GM12878 (cell line): ENCODE measurements at regions not wholly inside any gene's neighbourhood (a gene's known extent, or its start where the extent isn't known, plus 50 kb on each side); places are given as distances from the start of the nearest gene placed in this dataset.

ENCODE experiments used
- ATAC-seq: fragments of 200-7000 bp; cut with Tn5 transposase; 3 replicates; pipeline ENCODE4 v1.9.1; 2020; ENCODE audit warnings: mild to moderate bottlenecking, moderate library complexity
- BruUV-seq: library from RNA; stranded (reverse); fragments of 400-500 nt; replicated peaks from 2 replicates; lab custom pipeline; 2021; lab: Mats Ljungman, UMichigan
- CTCF ChIA-PET: fragments of 300-600 bp; sonication (Branson Sonifier 250); formaldehyde crosslinking; extraction: SDS; loops from one replicate; lab custom pipeline; 2021; ENCODE audit warnings: inconsistent platforms; lab: Yijun Ruan, JAX
- POLR2A ChIA-PET: fragments of 350-600 bp; formaldehyde crosslinking; extraction: SDS; loops from one replicate; lab custom pipeline; 2021; ENCODE audit warnings: inconsistent platforms; lab: Charles Lee
- RAD21 ChIA-PET: fragments of 300-600 bp; sonication (Branson Sonifier 250); formaldehyde crosslinking; loops from one replicate; lab custom pipeline; 2023; ENCODE audit warnings: antibody characterized with exemption; ENCODE audit not compliant: unreplicated experiment; lab: Charles Lee
- SMC1A ChIA-PET: fragments of 300-600 bp; sonication (Branson Sonifier 250); formaldehyde crosslinking; loops from one replicate; lab custom pipeline; 2023; ENCODE audit not compliant: unreplicated experiment, uncharacterized antibody; lab: Charles Lee
- DNase-seq: peaks from one replicate; pipeline ENCODE4 v3.0.0-alpha.2; 2011; ENCODE audit warnings: low read depth, low spot score
- FAIRE-seq: peaks from 3 replicates; lab custom pipeline; 2011; peaks lifted over from hg19 to GRCh38; lab: Jason Lieb, UNC
- H2AFZ ChIP-seq: 2 replicates; pipeline ENCODE4 v1.6.0; 2011; ENCODE audit warnings: low read depth, low read length, control low read depth; ENCODE audit not compliant: control insufficient read depth
- H3K27ac ChIP-seq: 2 replicates; pipeline ENCODE4 v1.5.1; 2011; ENCODE audit warnings: control low read depth; ENCODE audit not compliant: control insufficient read depth, insufficient read depth
- H3K27me3 ChIP-seq, 2 experiments: replicated peaks in 1 of 2; 2 replicates each; pipeline versions ENCODE4 v1.6.0 to v1.6.1; 2011; ENCODE audit warnings: low read length in 1 of 2; ENCODE audit not compliant: control insufficient read depth in 2 of 2, insufficient read depth in 2 of 2
- H3K36me3 ChIP-seq, 2 experiments: 2 replicates each; pipeline ENCODE4 v1.5.1; 2011; ENCODE audit warnings: low read length in 1 of 2; ENCODE audit not compliant: control insufficient read depth in 2 of 2, insufficient read depth in 2 of 2
- H3K4me1 ChIP-seq: 2 replicates; pipeline ENCODE4 v1.6.1; 2011; ENCODE audit warnings: mild to moderate bottlenecking, low read length, moderate library complexity, mixed read lengths; ENCODE audit not compliant: control insufficient read depth, insufficient read depth
- H3K4me2 ChIP-seq: 2 replicates; pipeline ENCODE4 v1.6.0; 2011; ENCODE audit warnings: control low read depth; ENCODE audit not compliant: control insufficient read depth, insufficient read depth
- H3K4me3 ChIP-seq: fragments of 200-600 bp; sonication (generic); 2 replicates; pipeline ENCODE4 v1.5.1; 2016
- H3K79me2 ChIP-seq: 2 replicates; pipeline ENCODE4 v1.6.0; 2011; ENCODE audit warnings: low read length; ENCODE audit not compliant: control insufficient read depth, insufficient read depth
- H3K9ac ChIP-seq: 2 replicates; pipeline ENCODE4 v1.8.0; 2011; ENCODE audit warnings: low read length, control low read depth, mixed read lengths; ENCODE audit not compliant: control insufficient read depth, insufficient read depth
- H3K9me3 ChIP-seq: replicated peaks from 3 replicates; pipeline ENCODE4 v1.5.1; 2011; ENCODE audit warnings: mild to moderate bottlenecking, low read length; ENCODE audit not compliant: control insufficient read depth, insufficient read depth
- H4K20me1 ChIP-seq: 2 replicates; pipeline ENCODE4 v1.6.0; 2011; ENCODE audit not compliant: control insufficient read depth, insufficient read depth
- CBX3 ChIP-seq: fragments of 200-600 bp; sonication (generic); IDR thresholded peaks from 2 replicates; pipeline ENCODE4 v1.6.1; 2016; ENCODE audit warnings: low read depth, borderline replicate concordance
- DPF2 ChIP-seq: fragments of 450-650 bp; IDR thresholded peaks from 2 replicates; pipeline ENCODE4 v1.6.1; 2017; ENCODE audit warnings: mild to moderate bottlenecking
- FOXM1 ChIP-seq: IDR thresholded peaks from 2 replicates; pipeline ENCODE4 v1.6.1; 2012; ENCODE audit warnings: low read depth, mild to moderate bottlenecking, inconsistent platforms, low read length, moderate library complexity
- HDAC2 ChIP-seq: fragments of 200-600 bp; sonication (generic); IDR thresholded peaks from 2 replicates; pipeline ENCODE4 v1.6.1; 2017
- MTA2 ChIP-seq: fragments of 450-650 bp; IDR thresholded peaks from 2 replicates; pipeline ENCODE4 v1.6.1; 2016; ENCODE audit warnings: low read depth, mild to moderate bottlenecking, moderate library complexity
- MYB ChIP-seq: fragments of 150-350 bp; IDR thresholded peaks from 2 replicates; pipeline ENCODE4 v1.6.1; 2014; ENCODE audit warnings: mild to moderate bottlenecking, low read depth, low read length, borderline replicate concordance
- TCF12 ChIP-seq: IDR thresholded peaks from 2 replicates; pipeline ENCODE4 v1.6.1; 2011; ENCODE audit warnings: low read depth, mild to moderate bottlenecking, low read length
- WGBS: methylation state at CpG from one replicate; pipeline ENCODE4 v1.1.6; 2016; ENCODE audit warnings: low lambda C conversion rate; ENCODE audit not compliant: insufficient replicate concordance, insufficient coverage; ENCODE audit errors: missing lambda C conversion rate; 5-methylcytosine and 5-hydroxymethylcytosine counted together
- in situ Hi-C: fragments of 300-500 bp; cut with MboI; formaldehyde crosslinking; loops from 9 replicates; pipeline ENCODE4 v1.14.3; 2018; ENCODE audit warnings: mixed read lengths
- intact Hi-C: fragments of 100-400 bp; cut with micrococcal nuclease; formaldehyde crosslinking; loops from one replicate; pipeline ENCODE4 v1.14.2; 2022; ENCODE audit not compliant: unreplicated experiment
- TF ChIP-seq, protein P1 (sequence below): fragments of 450-650 bp; IDR thresholded peaks from 2 replicates; pipeline ENCODE4 v1.6.1; 2017; ENCODE audit warnings: mild to moderate bottlenecking, moderate library complexity
- TF ChIP-seq, protein P2 (sequence below), 3 experiments: IDR thresholded peaks in 2 of 3; conservative IDR thresholded peaks in 1 of 3; 2 replicates each; pipeline ENCODE4 v1.5.1; 2011; ENCODE audit warnings: low read depth in 3 of 3, low read length in 3 of 3, mild to moderate bottlenecking in 3 of 3, control low read depth in 2 of 3, moderate library complexity in 2 of 3, inconsistent platforms in 1 of 3, mixed read lengths in 1 of 3; ENCODE audit not compliant: control insufficient read depth in 2 of 3, insufficient read depth in 1 of 3; ENCODE audit errors: extremely low read depth in 1 of 3

DNA sequence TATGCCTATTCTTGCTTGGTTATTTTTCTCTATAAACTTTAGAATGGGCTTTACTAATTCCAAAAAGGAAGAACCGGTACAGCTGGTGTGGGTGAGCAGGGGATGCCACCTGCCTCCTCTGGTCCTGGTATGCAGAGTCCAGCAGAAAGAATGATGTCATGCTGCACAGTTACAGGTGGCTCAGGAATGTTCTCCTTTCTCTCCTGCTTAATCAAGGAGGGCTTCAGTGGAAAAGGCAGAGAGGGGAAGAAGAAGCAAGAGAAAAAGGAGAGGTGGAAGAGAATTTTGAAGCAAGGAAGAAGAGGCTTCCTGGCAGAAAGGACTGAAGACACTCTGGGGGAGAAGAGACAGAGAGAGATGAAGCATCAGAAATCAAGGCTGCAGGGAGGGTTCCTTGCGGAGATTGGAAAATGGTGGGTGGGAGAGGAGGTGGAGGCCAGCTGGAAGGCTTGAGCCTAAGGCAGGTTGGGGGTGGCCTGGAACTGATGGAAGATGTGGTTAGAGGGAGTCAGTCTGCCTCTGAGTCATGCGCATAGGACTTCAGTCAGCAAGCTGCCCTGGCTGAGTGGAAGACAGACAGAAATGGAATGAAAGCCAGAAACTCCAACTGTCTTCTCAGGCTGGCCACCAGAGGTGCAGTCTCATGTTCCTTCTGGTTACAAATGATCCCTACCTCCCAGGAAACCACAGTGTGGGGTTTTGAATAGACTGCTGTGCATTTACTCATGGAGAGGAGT is 64.6 kb upstream of the CRHR1 start:
- ChIA-PET POLR2A (no interaction called here), RAD21 (no interaction called here)
- DNase-seq, result no peak

DNA sequence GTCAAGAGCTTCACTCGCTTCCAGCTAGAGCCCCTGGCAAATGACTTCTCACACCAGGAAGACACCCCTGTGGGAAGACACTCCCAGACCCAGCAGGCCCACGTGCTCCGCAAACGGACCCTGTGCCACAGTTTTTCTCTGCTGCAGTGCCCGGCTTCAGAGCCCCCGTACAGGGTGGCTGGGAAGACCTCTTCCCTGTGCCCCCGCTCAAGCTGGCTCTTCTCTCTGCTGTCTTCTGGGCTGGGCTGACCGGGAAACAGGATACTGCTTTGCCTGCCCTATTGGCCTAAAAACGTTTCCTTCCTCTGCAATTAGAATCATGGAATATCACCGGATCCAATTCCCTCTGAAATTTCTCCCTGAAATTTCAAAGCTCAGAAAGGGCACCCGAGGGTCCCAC is 63.7 kb upstream of the CRHR1 start:
- Histone ChIP-seq H3K9me3 (no peaks in the 10 kb centered on the region), H4K20me1 (no peaks in the 10 kb centered on the region), H3K4me3 (no peak overlapping the region), H2AFZ (no peak overlapping the region), H3K4me1 (no peaks in the 10 kb centered on the region), H3K36me3 (no peaks in the 10 kb centered on the region), H3K27ac (no peak overlapping the region), H3K79me2 (no peaks in the 10 kb centered on the region), H3K9ac (no peak overlapping the region), H3K27me3 (peaks cover 0 to 2% of the 10 kb centered on the region in 2 experiments; a peak in 2 of 4 replicates), H3K4me2 (no peak overlapping the region)
- no TSS peak for BruUV-seq
- DNase-seq (no peak), FAIRE-seq (no peak), ATAC-seq (no peak)
- SMC1A ChIA-PET, result no interaction called here
- no peak for TF ChIP-seq TCF12
- TF ChIP-seq, protein P1, sequence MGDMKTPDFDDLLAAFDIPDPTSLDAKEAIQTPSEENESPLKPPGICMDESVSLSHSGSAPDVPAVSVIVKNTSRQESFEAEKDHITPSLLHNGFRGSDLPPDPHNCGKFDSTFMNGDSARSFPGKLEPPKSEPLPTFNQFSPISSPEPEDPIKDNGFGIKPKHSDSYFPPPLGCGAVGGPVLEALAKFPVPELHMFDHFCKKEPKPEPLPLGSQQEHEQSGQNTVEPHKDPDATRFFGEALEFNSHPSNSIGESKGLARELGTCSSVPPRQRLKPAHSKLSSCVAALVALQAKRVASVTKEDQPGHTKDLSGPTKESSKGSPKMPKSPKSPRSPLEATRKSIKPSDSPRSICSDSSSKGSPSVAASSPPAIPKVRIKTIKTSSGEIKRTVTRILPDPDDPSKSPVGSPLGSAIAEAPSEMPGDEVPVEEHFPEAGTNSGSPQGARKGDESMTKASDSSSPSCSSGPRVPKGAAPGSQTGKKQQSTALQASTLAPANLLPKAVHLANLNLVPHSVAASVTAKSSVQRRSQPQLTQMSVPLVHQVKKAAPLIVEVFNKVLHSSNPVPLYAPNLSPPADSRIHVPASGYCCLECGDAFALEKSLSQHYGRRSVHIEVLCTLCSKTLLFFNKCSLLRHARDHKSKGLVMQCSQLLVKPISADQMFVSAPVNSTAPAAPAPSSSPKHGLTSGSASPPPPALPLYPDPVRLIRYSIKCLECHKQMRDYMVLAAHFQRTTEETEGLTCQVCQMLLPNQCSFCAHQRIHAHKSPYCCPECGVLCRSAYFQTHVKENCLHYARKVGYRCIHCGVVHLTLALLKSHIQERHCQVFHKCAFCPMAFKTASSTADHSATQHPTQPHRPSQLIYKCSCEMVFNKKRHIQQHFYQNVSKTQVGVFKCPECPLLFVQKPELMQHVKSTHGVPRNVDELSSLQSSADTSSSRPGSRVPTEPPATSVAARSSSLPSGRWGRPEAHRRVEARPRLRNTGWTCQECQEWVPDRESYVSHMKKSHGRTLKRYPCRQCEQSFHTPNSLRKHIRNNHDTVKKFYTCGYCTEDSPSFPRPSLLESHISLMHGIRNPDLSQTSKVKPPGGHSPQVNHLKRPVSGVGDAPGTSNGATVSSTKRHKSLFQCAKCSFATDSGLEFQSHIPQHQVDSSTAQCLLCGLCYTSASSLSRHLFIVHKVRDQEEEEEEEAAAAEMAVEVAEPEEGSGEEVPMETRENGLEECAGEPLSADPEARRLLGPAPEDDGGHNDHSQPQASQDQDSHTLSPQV, result no peak
- no peak for TF ChIP-seq CBX3
- TF ChIP-seq MYB, result no peak
- no peak for TF ChIP-seq FOXM1
- no peak for TF ChIP-seq HDAC2
- TF ChIP-seq DPF2, result no peak
- CTCF ChIA-PET, result no interaction called here
- in situ Hi-C loops (no loop called here), intact Hi-C loops (no loop called here)
- POLR2A ChIA-PET, result no interaction called here
- RAD21 ChIA-PET, result no interaction called here
- WGBS, result 22% methylated on average over 11 of the region's 11 CpGs

More for the DNA sequence above, 64.6 kb upstream of the CRHR1 start:
- no peak overlapping the region for H3K9ac ChIP-seq
- no peaks in the 10 kb centered on the region for H3K36me3 ChIP-seq
- no TSS peak for BruUV-seq
- H2AFZ ChIP-seq, result no peak overlapping the region
- TF ChIP-seq, protein P2, sequence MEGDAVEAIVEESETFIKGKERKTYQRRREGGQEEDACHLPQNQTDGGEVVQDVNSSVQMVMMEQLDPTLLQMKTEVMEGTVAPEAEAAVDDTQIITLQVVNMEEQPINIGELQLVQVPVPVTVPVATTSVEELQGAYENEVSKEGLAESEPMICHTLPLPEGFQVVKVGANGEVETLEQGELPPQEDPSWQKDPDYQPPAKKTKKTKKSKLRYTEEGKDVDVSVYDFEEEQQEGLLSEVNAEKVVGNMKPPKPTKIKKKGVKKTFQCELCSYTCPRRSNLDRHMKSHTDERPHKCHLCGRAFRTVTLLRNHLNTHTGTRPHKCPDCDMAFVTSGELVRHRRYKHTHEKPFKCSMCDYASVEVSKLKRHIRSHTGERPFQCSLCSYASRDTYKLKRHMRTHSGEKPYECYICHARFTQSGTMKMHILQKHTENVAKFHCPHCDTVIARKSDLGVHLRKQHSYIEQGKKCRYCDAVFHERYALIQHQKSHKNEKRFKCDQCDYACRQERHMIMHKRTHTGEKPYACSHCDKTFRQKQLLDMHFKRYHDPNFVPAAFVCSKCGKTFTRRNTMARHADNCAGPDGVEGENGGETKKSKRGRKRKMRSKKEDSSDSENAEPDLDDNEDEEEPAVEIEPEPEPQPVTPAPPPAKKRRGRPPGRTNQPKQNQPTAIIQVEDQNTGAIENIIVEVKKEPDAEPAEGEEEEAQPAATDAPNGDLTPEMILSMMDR (IDR thresholded peaks at IDR 0.05 in 2 of 3, conservative IDR thresholded peaks at IDR 0.05 in 1 of 3; ENCODE audit: control insufficient read depth in 2 of 3, extremely low read depth in 1 of 3, insufficient read depth in 1 of 3, low read depth in 3 of 3, low read length in 3 of 3), result 0 out of 6 replicates have a peak, but pooled peaks of 1 of the 3 experiments have one; percentile 16
- no peak for TF ChIP-seq MTA2
- FAIRE-seq (no peak), ATAC-seq (peak; percentile 31; the same call in 1 of the 3 replicates)
- no peak overlapping the region for H3K4me3 ChIP-seq
- H3K27ac ChIP-seq, result no peak overlapping the region
- H4K20me1 ChIP-seq, result no peaks in the 10 kb centered on the region
- in situ Hi-C loops (no loop called here), intact Hi-C loops (no loop called here)
- ChIA-PET CTCF (no interaction called here), SMC1A (no interaction called here)
- no peak overlapping the region for H3K4me2 ChIP-seq
- 70% methylated on average over 3 of the region's 3 CpGs for WGBS
- no peaks in the 10 kb centered on the region for H3K9me3 ChIP-seq
- H3K4me1 ChIP-seq, result no peaks in the 10 kb centered on the region
- no peaks in the 10 kb centered on the region for H3K79me2 ChIP-seq
- peaks cover 0 to 2% of the 10 kb centered on the region in 2 experiments; a peak in 2 of 4 replicates for H3K27me3 ChIP-seq
